GM13976 (cell line): ENCODE measurements at regions not wholly inside any gene's neighbourhood (a gene's known extent, or its start where the extent isn't known, plus 50 kb on each side); places are given as distances from the start of the nearest gene placed in this dataset.

Experiments
- DNase-seq: peaks from one replicate; pipeline ENCODE4 v3.0.0; 2012; ENCODE audit warnings: low spot score
- in situ Hi-C: fragments of 300-500 bp; cut with MboI; formaldehyde crosslinking; loops from one replicate; pipeline ENCODE4 v1.12.0; 2022; ENCODE audit warnings: low sequenced_read_pairs, mixed read lengths, inconsistent platforms; ENCODE audit not compliant: unreplicated experiment
- TF ChIP-seq, protein P1 (sequence below): IDR thresholded peaks from 2 replicates; pipeline ENCODE4 v1.5.1; 2012; ENCODE audit warnings: borderline replicate concordance, mild to moderate bottlenecking; ENCODE audit not compliant: insufficient read depth; ENCODE audit errors: extremely low read depth, missing control alignments, control extremely low read depth

DNA sequence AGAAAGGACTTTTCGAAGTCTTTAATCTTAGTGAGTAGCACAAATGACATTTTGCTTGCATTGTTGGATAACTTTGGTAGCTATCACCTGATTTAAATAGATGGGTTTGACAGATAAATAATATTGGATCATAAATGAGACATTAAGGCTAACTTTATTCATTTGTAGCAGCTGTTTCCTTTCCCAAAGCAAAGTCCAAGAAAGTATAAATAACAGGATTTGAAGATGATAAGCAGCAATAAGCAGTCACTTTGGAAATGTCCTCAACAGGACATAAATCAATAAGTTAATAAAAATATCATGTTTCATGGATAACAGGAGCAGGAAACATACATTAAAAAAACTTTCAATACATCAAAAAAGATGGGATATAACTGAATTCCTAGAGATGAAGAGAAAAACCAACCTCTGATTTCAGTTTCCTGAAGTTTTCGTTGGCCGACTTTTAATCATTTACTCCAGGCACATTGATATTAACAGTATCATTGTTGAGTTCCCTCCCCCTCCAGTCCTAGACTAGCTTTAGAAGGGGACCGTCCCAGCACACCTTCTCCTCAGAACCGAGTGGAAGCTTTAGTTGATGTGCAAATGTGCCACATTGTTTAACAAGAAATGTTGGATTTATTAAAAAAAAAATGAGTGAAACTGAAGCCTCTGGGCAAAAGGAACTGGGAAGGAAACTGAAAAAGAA, 169.9 kb upstream of the AGA start:
- TF ChIP-seq, protein P1, sequence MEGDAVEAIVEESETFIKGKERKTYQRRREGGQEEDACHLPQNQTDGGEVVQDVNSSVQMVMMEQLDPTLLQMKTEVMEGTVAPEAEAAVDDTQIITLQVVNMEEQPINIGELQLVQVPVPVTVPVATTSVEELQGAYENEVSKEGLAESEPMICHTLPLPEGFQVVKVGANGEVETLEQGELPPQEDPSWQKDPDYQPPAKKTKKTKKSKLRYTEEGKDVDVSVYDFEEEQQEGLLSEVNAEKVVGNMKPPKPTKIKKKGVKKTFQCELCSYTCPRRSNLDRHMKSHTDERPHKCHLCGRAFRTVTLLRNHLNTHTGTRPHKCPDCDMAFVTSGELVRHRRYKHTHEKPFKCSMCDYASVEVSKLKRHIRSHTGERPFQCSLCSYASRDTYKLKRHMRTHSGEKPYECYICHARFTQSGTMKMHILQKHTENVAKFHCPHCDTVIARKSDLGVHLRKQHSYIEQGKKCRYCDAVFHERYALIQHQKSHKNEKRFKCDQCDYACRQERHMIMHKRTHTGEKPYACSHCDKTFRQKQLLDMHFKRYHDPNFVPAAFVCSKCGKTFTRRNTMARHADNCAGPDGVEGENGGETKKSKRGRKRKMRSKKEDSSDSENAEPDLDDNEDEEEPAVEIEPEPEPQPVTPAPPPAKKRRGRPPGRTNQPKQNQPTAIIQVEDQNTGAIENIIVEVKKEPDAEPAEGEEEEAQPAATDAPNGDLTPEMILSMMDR = no peak
- in situ Hi-C loops = no loop called here
- no peak for DNase-seq

DNA sequence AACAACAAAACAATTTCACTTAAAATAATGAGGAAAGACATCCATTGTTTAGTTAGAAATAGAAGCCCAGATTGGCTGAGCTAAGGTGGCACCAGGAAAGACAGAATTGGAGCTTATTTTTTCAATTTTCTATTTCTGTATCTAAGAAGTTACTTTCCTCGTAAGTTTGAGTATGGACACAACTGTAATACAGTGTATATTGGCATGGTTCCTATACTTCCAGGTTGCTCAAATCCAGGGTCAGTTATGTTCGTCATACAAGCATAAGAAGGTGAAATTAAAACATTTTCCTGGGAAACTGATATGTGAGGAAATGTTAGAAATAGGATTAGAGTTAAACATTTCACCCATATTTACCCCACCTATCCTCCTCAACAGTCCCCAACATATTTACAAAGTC, 170.4 kb upstream of the AGA start:
- TF ChIP-seq, protein P1 = no peak
- in situ Hi-C loops = no loop called here
- no peak for DNase-seq

DNA sequence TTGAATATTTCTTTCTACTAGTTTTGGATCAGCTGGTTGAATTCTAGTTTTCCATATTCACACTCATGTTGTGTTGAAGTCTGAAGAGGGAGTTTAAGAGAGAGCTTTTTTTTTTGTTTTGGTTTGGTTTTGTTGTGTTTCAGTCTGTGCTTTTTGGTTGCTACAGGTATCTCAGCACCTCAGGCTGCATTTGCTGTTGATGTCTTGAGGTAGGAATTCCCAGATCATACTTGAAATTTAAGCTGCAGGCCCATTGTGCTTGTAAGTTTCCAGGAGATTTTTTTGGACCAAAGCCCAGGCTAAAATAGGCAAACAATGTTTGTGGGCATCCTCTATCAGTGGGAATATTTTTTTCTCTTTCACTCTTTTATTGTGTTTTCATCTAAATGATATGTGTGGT, 190.2 kb upstream of the AGA start:
- DNase-seq = no peak
- TF ChIP-seq, protein P1 = no peak
- in situ Hi-C loops = no loop called here

DNA sequence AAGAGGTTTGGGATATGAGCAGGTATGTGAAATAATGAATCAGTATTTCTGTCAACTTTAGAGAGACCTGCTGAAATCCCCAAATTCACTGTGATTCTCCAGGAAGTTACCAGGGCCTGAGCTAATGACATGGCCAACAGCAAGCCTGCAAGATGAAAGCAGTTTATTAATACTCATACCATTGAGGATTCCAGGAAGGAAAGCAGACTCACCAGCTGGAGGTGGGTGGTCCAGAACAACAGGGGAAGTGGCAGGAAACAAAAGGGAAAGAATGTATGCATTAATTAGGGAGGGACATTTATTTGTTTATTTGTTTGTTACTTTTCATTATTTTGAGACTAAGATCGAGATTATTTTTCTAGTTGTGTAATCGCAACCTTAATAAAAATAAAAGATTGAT, 196.6 kb upstream of the AGA start:
- TF ChIP-seq, protein P1 = no peak
- in situ Hi-C loops = no loop called here
- DNase-seq = no peak

DNA sequence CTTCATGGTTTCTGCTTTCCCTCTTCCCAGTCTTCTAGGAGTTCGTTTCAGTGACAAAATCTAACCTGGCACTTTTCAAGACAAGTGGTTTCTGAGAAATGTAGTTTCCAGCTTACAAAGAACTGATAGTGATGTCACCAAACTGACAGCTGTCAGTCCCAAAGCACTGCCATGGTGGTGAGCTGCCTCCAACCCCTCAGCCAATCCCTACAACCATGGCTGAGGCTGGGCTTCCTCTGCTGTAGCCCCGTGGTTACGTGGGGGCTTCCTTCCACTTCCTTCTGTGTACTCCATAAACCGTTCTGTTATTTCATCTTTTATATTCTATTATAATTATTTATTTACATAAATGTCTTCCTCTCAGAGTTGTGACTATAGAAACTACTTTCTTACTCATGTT, 198.6 kb upstream of the AGA start:
- in situ Hi-C loops = no loop called here
- TF ChIP-seq, protein P1 = no peak
- DNase-seq = no peak

DNA sequence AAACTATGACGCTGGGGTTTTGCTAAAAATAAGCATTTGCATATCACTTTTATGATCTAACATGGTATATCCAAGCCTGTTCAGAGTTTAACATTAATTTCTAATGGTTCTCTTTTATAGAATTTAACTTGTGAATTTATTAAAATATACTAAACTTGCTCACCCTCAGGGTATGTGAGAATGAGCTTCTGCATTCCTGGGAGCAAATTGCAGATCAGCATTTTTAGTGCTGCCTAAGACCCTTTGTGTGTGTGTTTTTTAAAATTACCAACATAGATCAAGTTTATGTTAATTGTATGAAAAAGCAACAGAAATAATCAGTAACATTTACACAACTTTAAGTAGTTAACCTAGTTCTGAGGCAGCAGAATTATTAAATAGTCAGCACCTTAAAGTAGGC, 218.0 kb upstream of the AGA start:
- in situ Hi-C loops = no loop called here
- TF ChIP-seq, protein P1 = no peak
- no peak for DNase-seq
